Neural cell (in vitro differentiated cells): ENCODE measurements at regions not wholly inside any gene's neighbourhood (a gene's known extent, or its start where the extent isn't known, plus 50 kb on each side); places are given as distances from the start of the nearest gene placed in this dataset.

Experiments used
- EP300 ChIP-seq: fragments of 450-650 bp; conservative IDR thresholded peaks from 2 replicates; pipeline ENCODE4 v1.6.1; 2014; ENCODE audit warnings: antibody characterized with exemption, mild to moderate bottlenecking, moderate library complexity; ENCODE audit not compliant: poor library complexity, severe bottlenecking
- MXI1 ChIP-seq: fragments of 450-650 bp; conservative IDR thresholded peaks from 2 replicates; pipeline ENCODE4 v1.6.1; 2014; ENCODE audit warnings: antibody characterized with exemption, mild to moderate bottlenecking; ENCODE audit not compliant: poor library complexity, severe bottlenecking
- RAD21 ChIP-seq: fragments of 450-650 bp; conservative IDR thresholded peaks from 2 replicates; pipeline ENCODE4 v1.6.1; 2014; ENCODE audit warnings: antibody characterized with exemption, mild to moderate bottlenecking, moderate library complexity
- SMC3 ChIP-seq: fragments of 450-650 bp; conservative IDR thresholded peaks from 2 replicates; pipeline ENCODE4 v1.6.1; 2014; ENCODE audit warnings: antibody characterized with exemption, mild to moderate bottlenecking, moderate library complexity; ENCODE audit not compliant: poor library complexity
- TF ChIP-seq, protein P1 (sequence below): fragments of 450-650 bp; IDR thresholded peaks from 2 replicates; pipeline ENCODE4 v1.5.1; 2014; ENCODE audit warnings: antibody characterized with exemption, mild to moderate bottlenecking, moderate library complexity; ENCODE audit not compliant: poor library complexity, severe bottlenecking

DNA sequence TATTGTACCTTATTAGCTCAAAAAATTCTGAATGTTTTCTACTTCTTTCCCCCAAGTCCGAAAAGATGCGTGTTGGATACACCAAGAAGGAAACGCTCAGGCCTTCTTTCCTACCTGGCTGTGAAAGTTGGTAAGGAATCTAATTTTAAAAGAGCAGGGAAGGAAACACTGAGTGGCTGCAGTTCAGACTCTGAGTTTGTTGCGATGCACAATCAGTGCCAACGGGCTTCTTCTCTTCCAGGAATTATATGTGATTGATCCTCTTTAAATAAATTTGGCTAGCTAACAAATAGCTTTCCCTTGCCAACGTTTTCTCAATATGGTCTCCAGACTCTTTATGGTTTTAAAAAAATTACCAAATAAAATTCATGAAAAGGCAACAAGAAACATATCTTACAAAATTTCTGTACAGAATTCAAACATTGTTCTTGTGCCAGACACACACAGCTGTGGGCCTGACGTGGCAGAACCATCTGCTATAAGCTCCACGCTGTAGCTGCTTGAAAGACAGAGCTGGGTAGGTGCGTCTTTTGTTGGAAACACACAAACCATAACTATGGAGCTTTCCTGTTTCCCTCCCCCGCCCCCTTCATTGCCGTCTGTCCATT lies 493.1 kb downstream of the ZNF608 start:
- no peak for TF ChIP-seq EP300
- no peak for TF ChIP-seq RAD21
- no peak for TF ChIP-seq MXI1
- TF ChIP-seq, protein P1, sequence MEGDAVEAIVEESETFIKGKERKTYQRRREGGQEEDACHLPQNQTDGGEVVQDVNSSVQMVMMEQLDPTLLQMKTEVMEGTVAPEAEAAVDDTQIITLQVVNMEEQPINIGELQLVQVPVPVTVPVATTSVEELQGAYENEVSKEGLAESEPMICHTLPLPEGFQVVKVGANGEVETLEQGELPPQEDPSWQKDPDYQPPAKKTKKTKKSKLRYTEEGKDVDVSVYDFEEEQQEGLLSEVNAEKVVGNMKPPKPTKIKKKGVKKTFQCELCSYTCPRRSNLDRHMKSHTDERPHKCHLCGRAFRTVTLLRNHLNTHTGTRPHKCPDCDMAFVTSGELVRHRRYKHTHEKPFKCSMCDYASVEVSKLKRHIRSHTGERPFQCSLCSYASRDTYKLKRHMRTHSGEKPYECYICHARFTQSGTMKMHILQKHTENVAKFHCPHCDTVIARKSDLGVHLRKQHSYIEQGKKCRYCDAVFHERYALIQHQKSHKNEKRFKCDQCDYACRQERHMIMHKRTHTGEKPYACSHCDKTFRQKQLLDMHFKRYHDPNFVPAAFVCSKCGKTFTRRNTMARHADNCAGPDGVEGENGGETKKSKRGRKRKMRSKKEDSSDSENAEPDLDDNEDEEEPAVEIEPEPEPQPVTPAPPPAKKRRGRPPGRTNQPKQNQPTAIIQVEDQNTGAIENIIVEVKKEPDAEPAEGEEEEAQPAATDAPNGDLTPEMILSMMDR, result no peak
- TF ChIP-seq SMC3, result no peak
